Keratinocyte (primary cell): ENCODE measurements at regions not wholly inside any gene's neighbourhood (a gene's known extent, or its start where the extent isn't known, plus 50 kb on each side); places are given as distances from the start of the nearest gene placed in this dataset.
"Not testable (repeated sequence)": the region's sequence is repeated elsewhere in the genome, so short reads cannot be mapped to it uniquely, and the experiment has no call there.

Experiments used
- DNase-seq: peaks from one replicate; pipeline ENCODE4 v3.0.0-alpha.2; 2011; ENCODE audit warnings: low read depth, missing footprints, low spot score
- FAIRE-seq: peaks from 2 replicates; lab custom pipeline; 2011; peaks lifted over from hg19 to GRCh38; lab: Jason Lieb, UNC
- H2AFZ ChIP-seq: 2 replicates; pipeline ENCODE4 v1.6.0; 2012; ENCODE audit warnings: low read length, control low read depth, inconsistent platforms; ENCODE audit not compliant: control insufficient read depth
- H3K27ac ChIP-seq: 2 replicates; pipeline ENCODE4 v1.5.1; 2011; ENCODE audit warnings: low read length; ENCODE audit not compliant: control insufficient read depth, insufficient read depth
- H3K27me3 ChIP-seq: 3 replicates; pipeline ENCODE4 v1.6.0; 2011; ENCODE audit warnings: low read length; ENCODE audit not compliant: control insufficient read depth, insufficient read depth; ENCODE audit errors: extremely low read depth
- H3K36me3 ChIP-seq, 2 experiments: 2 replicates in 1 of 2; 3 replicates in 1 of 2; pipeline ENCODE4 v1.5.1; 2011; ENCODE audit warnings: low read length in 2 of 2, mild to moderate bottlenecking in 1 of 2; ENCODE audit not compliant: control insufficient read depth in 2 of 2, insufficient read depth in 2 of 2; ENCODE audit errors: extremely low read depth in 1 of 2
- H3K4me1 ChIP-seq: 3 replicates; pipeline ENCODE4 v1.5.1; 2011; ENCODE audit warnings: low read length; ENCODE audit not compliant: control insufficient read depth, insufficient read depth; ENCODE audit errors: extremely low read depth
- H3K4me2 ChIP-seq: 3 replicates; pipeline ENCODE4 v1.6.0; 2011; ENCODE audit warnings: low read depth, low read length; ENCODE audit not compliant: control insufficient read depth, insufficient read depth; ENCODE audit errors: extremely low read depth
- H3K4me3 ChIP-seq, 3 experiments: fragments of 200-600 bp in 1 of 3; sonication (generic) in 1 of 3; 2 replicates in 2 of 3; 3 replicates in 1 of 3; pipeline ENCODE4 v1.5.1; 2011 to 2016; ENCODE audit warnings: low read length in 3 of 3, mild to moderate bottlenecking in 3 of 3, control low read depth in 2 of 3, inconsistent platforms in 1 of 3, low read depth in 1 of 3, mixed read lengths in 1 of 3, mixed run types in 1 of 3, moderate library complexity in 1 of 3; ENCODE audit not compliant: control insufficient read depth in 2 of 3, insufficient read depth in 2 of 3; ENCODE audit errors: extremely low read depth in 1 of 3
- H3K79me2 ChIP-seq: 2 replicates; pipeline ENCODE4 v1.6.0; 2012; ENCODE audit warnings: low read length; ENCODE audit not compliant: control insufficient read depth, insufficient read depth
- H3K9ac ChIP-seq: 3 replicates; pipeline ENCODE4 v1.6.0; 2011; ENCODE audit warnings: low read length; ENCODE audit not compliant: control insufficient read depth, insufficient read depth; ENCODE audit errors: extremely low read depth
- H3K9me1 ChIP-seq: 3 replicates; pipeline ENCODE4 v1.6.0; 2011; ENCODE audit warnings: low read length; ENCODE audit not compliant: control insufficient read depth, insufficient read depth; ENCODE audit errors: extremely low read depth
- H3K9me3 ChIP-seq: 2 replicates; pipeline ENCODE4 v1.5.1; 2012; ENCODE audit warnings: low read depth, low read length; ENCODE audit not compliant: control insufficient read depth
- H4K20me1 ChIP-seq: 3 replicates; pipeline ENCODE4 v1.6.0; 2011; ENCODE audit warnings: low read length; ENCODE audit not compliant: control insufficient read depth, insufficient read depth; ENCODE audit errors: extremely low read depth
- dilution Hi-C: fragments of 300-500 bp; cut with MboI; formaldehyde crosslinking; loops from one replicate; pipeline ENCODE4 v1.7.0; 2020; ENCODE audit warnings: low sequenced_read_pairs; ENCODE audit not compliant: extremely low pct_ligation_motif_present

- H3K4me2 ChIP-seq, H4K20me1 ChIP-seq, H3K9me3 ChIP-seq, DNase-seq, H3K27ac ChIP-seq, FAIRE-seq, H3K4me3 ChIP-seq, H2AFZ ChIP-seq, H3K9ac ChIP-seq, H3K36me3 ChIP-seq, dilution Hi-C loops, H3K4me1 ChIP-seq, H3K79me2 ChIP-seq, H3K9me1 ChIP-seq, H3K27me3 ChIP-seq: not testable (repeated sequence)
These were observed 113.8 kb upstream of the SEC22B start for GRCh38 chr1:120290105-120290504.

GRCh38 chr1:120289601-120290074 is 113.3 kb upstream of the SEC22B start:
- H4K20me1 ChIP-seq, H3K4me3 ChIP-seq, H3K79me2 ChIP-seq, H3K4me1 ChIP-seq, H3K4me2 ChIP-seq, H2AFZ ChIP-seq, H3K27me3 ChIP-seq, dilution Hi-C loops, H3K9me3 ChIP-seq, H3K9me1 ChIP-seq, DNase-seq, H3K27ac ChIP-seq, H3K9ac ChIP-seq, FAIRE-seq, H3K36me3 ChIP-seq: not testable (repeated sequence)

GRCh38 chr1:120288814-120289600 is 112.7 kb upstream of the SEC22B start:
- H3K4me1 ChIP-seq, H3K9ac ChIP-seq, H3K4me3 ChIP-seq, FAIRE-seq, dilution Hi-C loops, H3K36me3 ChIP-seq, DNase-seq, H3K79me2 ChIP-seq, H3K4me2 ChIP-seq, H4K20me1 ChIP-seq, H2AFZ ChIP-seq, H3K27ac ChIP-seq, H3K9me3 ChIP-seq, H3K27me3 ChIP-seq, H3K9me1 ChIP-seq: not testable (repeated sequence)

- H3K27me3 ChIP-seq, FAIRE-seq, H3K4me2 ChIP-seq, H3K9me1 ChIP-seq, DNase-seq, H3K4me1 ChIP-seq, H3K36me3 ChIP-seq, H2AFZ ChIP-seq, H3K27ac ChIP-seq, H4K20me1 ChIP-seq, H3K9ac ChIP-seq, H3K9me3 ChIP-seq, H3K4me3 ChIP-seq, dilution Hi-C loops, H3K79me2 ChIP-seq: not testable (repeated sequence)
These were observed 111.8 kb upstream of the SEC22B start for GRCh38 chr1:120288167-120288566.

- H3K27ac ChIP-seq, H3K9me1 ChIP-seq, H3K4me1 ChIP-seq, H3K79me2 ChIP-seq, H3K4me3 ChIP-seq, dilution Hi-C loops, FAIRE-seq, H3K36me3 ChIP-seq, H4K20me1 ChIP-seq, H3K4me2 ChIP-seq, H3K27me3 ChIP-seq, H2AFZ ChIP-seq, DNase-seq, H3K9me3 ChIP-seq, H3K9ac ChIP-seq: not testable (repeated sequence)
These were observed 106.6 kb upstream of the SEC22B start for GRCh38 chr1:120282744-120283464.
